ENCODE measurements at regions not wholly inside any gene's neighbourhood (a gene's known extent, or its start where the extent isn't known, plus 50 kb on each side); places are given as distances from the start of the nearest gene placed in this dataset.

- TF ChIP-seq EP300 (IDR thresholded peaks at IDR 0.05; ENCODE audit: low read depth), result no peak
- no peak for TF ChIP-seq CTCF (IDR thresholded peaks at IDR 0.05)
- TF ChIP-seq POLR2A (IDR thresholded peaks at IDR 0.05), result no peak
Observed at GRCh38 chr11:96664110-96664509, 274.3 kb downstream of the JRKL start.
